SK-N-SH treated with all-trans-retinoic acid at 6 μM for 48 hours (cell line): ENCODE measurements at regions not wholly inside any gene's neighbourhood (a gene's known extent, or its start where the extent isn't known, plus 50 kb on each side); places are given as distances from the start of the nearest gene placed in this dataset.

ENCODE experiments used
- ATAC-seq: fragments of 200-7000 bp; cut with Tn5 transposase; 3 replicates; pipeline ENCODE4 v1.9.1; 2020; ENCODE audit warnings: mild to moderate bottlenecking, moderate library complexity
- ARNTL ChIP-seq: fragments of 450-650 bp; formaldehyde crosslinking; IDR thresholded peaks from 2 replicates; pipeline ENCODE4 v1.5.0; 2020; ENCODE audit warnings: low read depth, mild to moderate bottlenecking, moderate library complexity, borderline replicate concordance
- BACH2 ChIP-seq: fragments of 250-450 bp; sonication (Bioruptor Pico); IDR thresholded peaks from 2 replicates; pipeline ENCODE4 v1.9.0; 2021; ENCODE audit warnings: mild to moderate bottlenecking, borderline replicate concordance
- CSDC2 ChIP-seq: fragments of 250-450 bp; sonication (Bioruptor Pico); IDR thresholded peaks from 2 replicates; pipeline ENCODE4 v1.5.0; 2020; ENCODE audit warnings: mild to moderate bottlenecking, moderate library complexity
- ESRRG ChIP-seq: fragments of 250-450 bp; sonication (Bioruptor Pico); IDR thresholded peaks from 2 replicates; pipeline ENCODE4 v1.6.1; 2021; ENCODE audit warnings: mild to moderate bottlenecking
- GLIS3 ChIP-seq: fragments of 250-450 bp; sonication (Bioruptor Pico); IDR thresholded peaks from 2 replicates; pipeline ENCODE4 v1.5.0; 2020; ENCODE audit warnings: mild to moderate bottlenecking, moderate library complexity
- ISL1 ChIP-seq: fragments of 250-450 bp; sonication (Bioruptor Pico); IDR thresholded peaks from 2 replicates; pipeline ENCODE4 v2.1.2; 2022; ENCODE audit warnings: mild to moderate bottlenecking, moderate library complexity
- OSR1 ChIP-seq: fragments of 250-450 bp; sonication (Bioruptor Pico); IDR thresholded peaks from 2 replicates; pipeline ENCODE4 v1.8.0; 2022; ENCODE audit warnings: moderate library complexity, mild to moderate bottlenecking, inconsistent platforms
- PPARA ChIP-seq: fragments of 250-450 bp; sonication (Bioruptor Pico); IDR thresholded peaks from 2 replicates; pipeline ENCODE4 v1.5.0; 2020; ENCODE audit warnings: mild to moderate bottlenecking, borderline replicate concordance
- RARB ChIP-seq: fragments of 250-450 bp; sonication (Bioruptor Pico); IDR thresholded peaks from 2 replicates; pipeline ENCODE4 v1.8.0; 2021; ENCODE audit warnings: mild to moderate bottlenecking, moderate library complexity
- SNAI2 ChIP-seq: fragments of 250-450 bp; sonication (Bioruptor Pico); IDR thresholded peaks from 2 replicates; pipeline ENCODE4 v1.5.0; 2020; ENCODE audit warnings: mild to moderate bottlenecking, moderate library complexity
- TCF4 ChIP-seq: fragments of 250-450 bp; sonication (Bioruptor Pico); IDR thresholded peaks from 2 replicates; pipeline ENCODE4 v1.8.0; 2021; ENCODE audit warnings: mild to moderate bottlenecking, moderate library complexity, borderline replicate concordance
- TOX ChIP-seq: fragments of 250-450 bp; sonication (Bioruptor Pico); IDR thresholded peaks from 2 replicates; pipeline ENCODE4 v1.8.0; 2021; ENCODE audit warnings: mild to moderate bottlenecking, moderate library complexity, borderline replicate concordance
- ZC3H10 ChIP-seq: fragments of 250-450 bp; sonication (Bioruptor Pico); IDR thresholded peaks from 2 replicates; pipeline ENCODE4 v1.5.1; 2021; ENCODE audit warnings: mild to moderate bottlenecking, moderate library complexity
- ZFP3 ChIP-seq: fragments of 250-450 bp; sonication (Bioruptor Pico); IDR thresholded peaks from 2 replicates; pipeline ENCODE4 v1.5.0; 2020; ENCODE audit warnings: mild to moderate bottlenecking, moderate library complexity
- ZFP30 ChIP-seq: fragments of 450-650 bp; formaldehyde crosslinking; IDR thresholded peaks from 2 replicates; pipeline ENCODE4 v1.5.0; 2022; ENCODE audit warnings: mild to moderate bottlenecking, moderate library complexity
- ZNF565 ChIP-seq: fragments of 450-650 bp; formaldehyde crosslinking; conservative IDR thresholded peaks from 2 replicates; pipeline ENCODE4 v1.5.0; 2020; ENCODE audit warnings: low read depth, mild to moderate bottlenecking, moderate library complexity
- ZNF70 ChIP-seq: fragments of 450-650 bp; formaldehyde crosslinking; IDR thresholded peaks from 2 replicates; pipeline ENCODE4 v1.5.0; 2020; ENCODE audit warnings: mild to moderate bottlenecking, moderate library complexity
- ZNF8 ChIP-seq: fragments of 450-650 bp; formaldehyde crosslinking; IDR thresholded peaks from 2 replicates; pipeline ENCODE4 v1.5.0; 2020; ENCODE audit warnings: mild to moderate bottlenecking, moderate library complexity
- TF ChIP-seq, protein P1 (sequence below): fragments of 250-450 bp; sonication (Bioruptor Pico); IDR thresholded peaks from 2 replicates; pipeline ENCODE4 v1.5.1; 2021; ENCODE audit warnings: mild to moderate bottlenecking, moderate library complexity
- TF ChIP-seq, protein P2 (sequence below): fragments of 250-450 bp; sonication (Bioruptor Pico); IDR thresholded peaks from 2 replicates; pipeline ENCODE4 v1.8.0; 2020; ENCODE audit warnings: mild to moderate bottlenecking, moderate library complexity, borderline replicate concordance
- TF ChIP-seq, protein P3 (sequence below): fragments of 250-450 bp; sonication (Bioruptor Pico); IDR thresholded peaks from 2 replicates; pipeline ENCODE4 v1.5.1; 2020; ENCODE audit warnings: low read depth, mild to moderate bottlenecking, moderate library complexity
- TF ChIP-seq, protein P4 (sequence below): fragments of 250-450 bp; sonication (Bioruptor Pico); IDR thresholded peaks from 2 replicates; pipeline ENCODE4 v1.8.0; 2021; ENCODE audit warnings: low read depth, mild to moderate bottlenecking, moderate library complexity, borderline replicate concordance

DNA sequence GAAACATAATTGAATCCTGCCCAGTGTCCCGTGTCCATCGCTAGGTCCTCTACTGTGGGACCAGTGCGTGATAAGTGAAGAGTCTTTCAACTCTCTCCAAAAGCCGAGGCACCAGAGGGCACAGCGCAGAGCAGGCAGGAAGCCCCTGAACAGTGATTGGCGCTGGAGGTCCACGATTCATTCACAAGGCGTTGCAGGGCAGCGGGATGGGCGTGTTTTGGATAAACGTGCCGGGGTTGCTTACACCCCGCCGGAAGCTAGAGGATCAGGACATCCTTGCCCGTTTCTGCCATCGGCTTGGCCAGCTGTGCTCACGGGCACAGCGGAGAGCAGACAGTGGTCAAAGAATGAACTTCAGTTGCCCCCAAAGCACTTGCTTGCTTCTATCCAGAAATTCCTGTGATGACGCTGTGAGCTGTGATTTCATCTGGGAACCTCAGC, 86.0 kb upstream of the PFKP start:
- no peak for TF ChIP-seq PPARA
- ATAC-seq = 0 out of 3 replicates have a peak, but pooled peaks have one; percentile 15

DNA sequence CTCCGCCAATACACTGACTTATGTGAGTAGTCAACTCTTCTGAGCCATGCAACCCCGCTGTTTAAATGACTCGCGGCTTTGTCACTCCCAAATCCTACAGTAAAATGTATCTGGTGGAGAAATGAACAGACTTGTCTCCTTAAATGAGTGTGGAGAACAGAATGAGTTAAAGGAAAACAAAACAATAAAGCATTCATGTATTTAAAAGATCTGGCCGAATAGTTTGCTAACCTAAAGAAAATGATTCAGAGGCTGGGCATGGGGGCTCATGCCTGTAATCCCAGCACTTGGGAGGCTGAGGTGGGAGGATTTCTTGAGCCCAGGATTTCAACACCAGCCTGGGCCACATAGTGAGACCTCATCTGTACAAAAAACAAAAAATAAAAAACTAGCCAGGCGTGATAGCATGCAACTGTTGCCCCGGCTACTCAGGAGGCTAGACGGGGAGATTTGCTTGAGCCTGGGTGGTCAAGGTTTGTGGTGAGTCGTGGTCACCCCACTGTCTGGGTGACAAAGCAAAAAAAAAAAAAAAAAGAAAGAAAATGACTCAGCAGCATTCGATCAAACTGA, 86.5 kb upstream of the PFKP start:
- TF ChIP-seq TCF4 = no peak
- no peak for TF ChIP-seq ARNTL (CRISPR knock-in tag)
- no peak for TF ChIP-seq ZC3H10 (CRISPR knock-in tag)
- TF ChIP-seq ZNF8 (CRISPR knock-in tag) = no peak
- TF ChIP-seq ZFP30 (CRISPR knock-in tag) = no peak
- no peak for TF ChIP-seq OSR1 (CRISPR knock-in tag)
- no peak for TF ChIP-seq ISL1 (CRISPR knock-in tag)
- no peak for TF ChIP-seq ZNF70 (CRISPR knock-in tag)
- no peak for TF ChIP-seq RARB (CRISPR knock-in tag)
- TF ChIP-seq, protein P1, sequence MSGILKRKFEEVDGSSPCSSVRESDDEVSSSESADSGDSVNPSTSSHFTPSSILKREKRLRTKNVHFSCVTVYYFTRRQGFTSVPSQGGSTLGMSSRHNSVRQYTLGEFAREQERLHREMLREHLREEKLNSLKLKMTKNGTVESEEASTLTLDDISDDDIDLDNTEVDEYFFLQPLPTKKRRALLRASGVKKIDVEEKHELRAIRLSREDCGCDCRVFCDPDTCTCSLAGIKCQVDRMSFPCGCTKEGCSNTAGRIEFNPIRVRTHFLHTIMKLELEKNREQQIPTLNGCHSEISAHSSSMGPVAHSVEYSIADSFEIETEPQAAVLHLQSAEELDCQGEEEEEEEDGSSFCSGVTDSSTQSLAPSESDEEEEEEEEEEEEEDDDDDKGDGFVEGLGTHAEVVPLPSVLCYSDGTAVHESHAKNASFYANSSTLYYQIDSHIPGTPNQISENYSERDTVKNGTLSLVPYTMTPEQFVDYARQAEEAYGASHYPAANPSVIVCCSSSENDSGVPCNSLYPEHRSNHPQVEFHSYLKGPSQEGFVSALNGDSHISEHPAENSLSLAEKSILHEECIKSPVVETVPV = no peak
- TF ChIP-seq TOX (CRISPR knock-in tag) = no peak
- no peak for TF ChIP-seq PPARA
- no peak for TF ChIP-seq SNAI2 (CRISPR knock-in tag)
- no peak for TF ChIP-seq ZFP3
- TF ChIP-seq BACH2 (CRISPR knock-in tag) = no peak
- TF ChIP-seq GLIS3 (CRISPR knock-in tag) = no peak
- TF ChIP-seq ZNF565 = no peak
- TF ChIP-seq, protein P2, sequence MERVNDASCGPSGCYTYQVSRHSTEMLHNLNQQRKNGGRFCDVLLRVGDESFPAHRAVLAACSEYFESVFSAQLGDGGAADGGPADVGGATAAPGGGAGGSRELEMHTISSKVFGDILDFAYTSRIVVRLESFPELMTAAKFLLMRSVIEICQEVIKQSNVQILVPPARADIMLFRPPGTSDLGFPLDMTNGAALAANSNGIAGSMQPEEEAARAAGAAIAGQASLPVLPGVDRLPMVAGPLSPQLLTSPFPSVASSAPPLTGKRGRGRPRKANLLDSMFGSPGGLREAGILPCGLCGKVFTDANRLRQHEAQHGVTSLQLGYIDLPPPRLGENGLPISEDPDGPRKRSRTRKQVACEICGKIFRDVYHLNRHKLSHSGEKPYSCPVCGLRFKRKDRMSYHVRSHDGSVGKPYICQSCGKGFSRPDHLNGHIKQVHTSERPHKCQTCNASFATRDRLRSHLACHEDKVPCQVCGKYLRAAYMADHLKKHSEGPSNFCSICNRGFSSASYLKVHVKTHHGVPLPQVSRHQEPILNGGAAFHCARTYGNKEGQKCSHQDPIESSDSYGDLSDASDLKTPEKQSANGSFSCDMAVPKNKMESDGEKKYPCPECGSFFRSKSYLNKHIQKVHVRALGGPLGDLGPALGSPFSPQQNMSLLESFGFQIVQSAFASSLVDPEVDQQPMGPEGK (CRISPR knock-in tag) = no peak
- peak; percentile 34; the same call in 1 of the 3 replicates for ATAC-seq

DNA sequence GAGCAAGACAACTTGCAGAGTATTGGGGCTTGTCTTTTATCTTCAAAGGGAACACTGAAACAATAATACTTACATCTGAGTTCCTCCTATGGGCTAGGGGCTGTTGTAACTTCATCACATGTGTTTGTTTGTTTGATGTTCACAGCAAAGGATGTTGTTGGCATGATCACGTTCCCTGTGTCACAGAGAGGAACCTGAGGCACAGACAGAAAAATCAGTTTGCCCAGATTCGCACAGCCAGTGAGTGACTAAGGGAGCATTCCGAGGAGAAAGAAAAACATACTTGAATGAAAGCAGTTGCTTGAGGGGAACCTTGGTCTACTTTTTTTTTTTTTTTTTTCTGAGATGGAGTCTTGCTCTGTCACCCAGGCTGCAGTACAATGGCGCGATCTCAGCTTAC, 87.2 kb upstream of the PFKP start:
- TF ChIP-seq ARNTL (CRISPR knock-in tag) (no peak), GLIS3 (CRISPR knock-in tag) (no peak), ISL1 (CRISPR knock-in tag) (no peak), RARB (CRISPR knock-in tag) (no peak), ZNF70 (CRISPR knock-in tag) (no peak), TCF4 (no peak), OSR1 (CRISPR knock-in tag) (no peak), ZFP3 (no peak), PPARA (no peak)
- TF ChIP-seq, protein P1 = no peak
- no peak for ATAC-seq

DNA sequence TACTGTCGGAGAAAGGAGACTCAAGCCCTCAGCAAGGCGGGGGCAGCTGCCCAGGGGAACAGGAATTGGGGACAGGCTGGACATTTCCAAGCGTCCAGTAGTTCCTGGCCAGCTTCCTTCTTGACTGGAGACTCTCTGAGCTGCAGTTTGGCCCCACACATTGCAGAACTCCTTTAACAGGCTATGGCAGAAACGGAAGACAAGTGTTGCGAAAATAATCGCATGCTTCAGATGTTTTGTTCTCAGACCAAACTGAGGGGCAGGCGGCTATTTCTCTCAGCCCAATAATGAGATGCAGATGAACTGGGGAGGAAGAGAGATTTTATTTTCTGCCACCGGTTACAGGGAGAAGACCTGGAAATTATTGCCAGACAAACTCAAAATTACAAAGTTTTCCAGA, 88.0 kb upstream of the PFKP start:
- no peak for TF ChIP-seq CSDC2 (CRISPR knock-in tag)
- no peak for TF ChIP-seq PPARA
- no peak for TF ChIP-seq BACH2 (CRISPR knock-in tag)
- TF ChIP-seq SNAI2 (CRISPR knock-in tag) = no peak
- TF ChIP-seq, protein P3, sequence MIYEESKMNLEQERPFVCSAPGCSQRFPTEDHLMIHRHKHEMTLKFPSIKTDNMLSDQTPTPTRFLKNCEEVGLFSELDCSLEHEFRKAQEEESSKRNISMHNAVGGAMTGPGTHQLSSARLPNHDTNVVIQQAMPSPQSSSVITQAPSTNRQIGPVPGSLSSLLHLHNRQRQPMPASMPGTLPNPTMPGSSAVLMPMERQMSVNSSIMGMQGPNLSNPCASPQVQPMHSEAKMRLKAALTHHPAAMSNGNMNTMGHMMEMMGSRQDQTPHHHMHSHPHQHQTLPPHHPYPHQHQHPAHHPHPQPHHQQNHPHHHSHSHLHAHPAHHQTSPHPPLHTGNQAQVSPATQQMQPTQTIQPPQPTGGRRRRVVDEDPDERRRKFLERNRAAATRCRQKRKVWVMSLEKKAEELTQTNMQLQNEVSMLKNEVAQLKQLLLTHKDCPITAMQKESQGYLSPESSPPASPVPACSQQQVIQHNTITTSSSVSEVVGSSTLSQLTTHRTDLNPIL (CRISPR knock-in tag) = no peak
- TF ChIP-seq, all 23 proteins: peak for 0

DNA sequence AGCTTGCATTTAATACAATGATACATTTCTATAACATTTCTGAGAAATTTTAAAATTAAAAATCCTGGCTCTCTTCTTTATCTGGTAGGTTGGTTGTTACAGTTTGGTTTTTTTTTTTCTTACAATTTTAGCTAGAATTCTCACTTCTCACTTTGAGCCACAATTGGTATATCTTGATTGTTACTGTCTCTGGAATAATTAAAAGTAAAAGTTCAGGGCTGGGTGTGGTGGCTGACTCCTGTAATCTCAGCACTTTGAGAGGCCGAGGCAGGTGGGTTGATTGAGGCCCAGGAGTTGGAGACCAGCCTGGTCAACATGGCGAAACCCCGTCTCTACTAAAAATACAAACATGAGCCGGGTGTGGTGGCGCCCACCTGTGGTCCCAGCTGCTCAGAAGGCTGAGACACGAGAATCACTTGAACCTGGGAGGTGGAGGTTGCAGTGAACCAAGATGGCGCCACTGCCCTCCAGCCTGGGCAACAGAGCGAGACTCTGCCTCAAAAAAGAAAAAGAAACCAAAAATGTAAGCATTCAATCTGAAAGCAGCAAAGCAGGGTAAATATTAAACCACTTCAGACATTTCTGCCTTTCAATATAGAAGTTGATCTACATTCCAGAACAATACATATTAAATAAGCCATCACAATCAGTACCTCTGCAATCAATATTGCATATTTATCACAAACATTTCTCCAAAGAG, 88.6 kb upstream of the PFKP start:
- ATAC-seq = no peak
- TF ChIP-seq ZNF70 (CRISPR knock-in tag) (no peak), ZNF565 (no peak), PPARA (no peak), ARNTL (CRISPR knock-in tag) (no peak), TCF4 (no peak), ESRRG (no peak), CSDC2 (CRISPR knock-in tag) (no peak), BACH2 (CRISPR knock-in tag) (no peak), ZFP30 (CRISPR knock-in tag) (no peak)
- TF ChIP-seq, protein P4, sequence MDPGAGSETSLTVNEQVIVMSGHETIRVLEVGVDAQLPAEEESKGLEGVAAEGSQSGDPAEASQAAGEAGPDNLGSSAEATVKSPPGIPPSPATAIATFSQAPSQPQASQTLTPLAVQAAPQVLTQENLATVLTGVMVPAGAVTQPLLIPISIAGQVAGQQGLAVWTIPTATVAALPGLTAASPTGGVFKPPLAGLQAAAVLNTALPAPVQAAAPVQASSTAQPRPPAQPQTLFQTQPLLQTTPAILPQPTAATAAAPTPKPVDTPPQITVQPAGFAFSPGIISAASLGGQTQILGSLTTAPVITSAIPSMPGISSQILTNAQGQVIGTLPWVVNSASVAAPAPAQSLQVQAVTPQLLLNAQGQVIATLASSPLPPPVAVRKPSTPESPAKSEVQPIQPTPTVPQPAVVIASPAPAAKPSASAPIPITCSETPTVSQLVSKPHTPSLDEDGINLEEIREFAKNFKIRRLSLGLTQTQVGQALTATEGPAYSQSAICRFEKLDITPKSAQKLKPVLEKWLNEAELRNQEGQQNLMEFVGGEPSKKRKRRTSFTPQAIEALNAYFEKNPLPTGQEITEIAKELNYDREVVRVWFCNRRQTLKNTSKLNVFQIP (CRISPR knock-in tag) = no peak
- TF ChIP-seq, protein P1 = no peak
- TF ChIP-seq, protein P3 (CRISPR knock-in tag) = no peak

More for the DNA sequence above, 88.0 kb upstream of the PFKP start:
- no peak for ATAC-seq
